ENCODE measurements at regions not wholly inside any gene's neighbourhood (a gene's known extent, or its start where the extent isn't known, plus 50 kb on each side); places are given as distances from the start of the nearest gene placed in this dataset.
A peak's percentile ranks its signal among the peaks of the same experiment; 100 is the strongest.

- 74 to 87% (median 83%) methylated on average over 4 of the region's 4 CpGs for WGBS, 4 donors
- intact Hi-C loops (cut with DNase I), result loop anchor here in 3 of 10 donors (5.0 to 10.0 kb wide), 2 partner anchors 266 to 278 kb away; partner anchors contain the start of gene NR3C1 (in 1 of the 3)
- Histone ChIP-seq H3K27ac (no peak overlapping the region), H3K27me3 (no peaks in the 10 kb centered on the region), H3K9me3 (no peaks in the 10 kb centered on the region), H3K36me3 (no peaks in the 10 kb centered on the region), H3K4me3 (no peak overlapping the region), H3K4me1 (peaks cover 0 to 31% (median 12%) of the 10 kb centered on the region in 12 donors)
- TF ChIP-seq POLR2A (IDR thresholded peaks at IDR 0.05) (no peak), CTCF (IDR thresholded peaks at IDR 0.05) (no peak)
- no peak for ATAC-seq
- no peak for DNase-seq
Measured at GRCh38 chr5:143680672-143681259, 131.2 kb upstream of the HMHB1 start.

- Histone ChIP-seq H3K27ac (peak overlapping the region in 1 of 12 donors; percentile 47), H3K4me3 (no peak overlapping the region), H3K36me3 (no peaks in the 10 kb centered on the region), H3K9me3 (no peaks in the 10 kb centered on the region), H3K4me1 (peaks cover 0 to 31% (median 12%) of the 10 kb centered on the region in 12 donors), H3K27me3 (no peaks in the 10 kb centered on the region)
- intact Hi-C loops (cut with DNase I), result loop anchor here in 4 of 10 donors (5.0 to 10.0 kb wide), 4 partner anchors 265 to 655 kb away; partner anchors contain the start of gene NR3C1 (in 2 of the 4)
- ATAC-seq (peak in 2 of 4 donors; percentile 70 to 72), DNase-seq (no peak)
- TF ChIP-seq CTCF (IDR thresholded peaks at IDR 0.05) (no peak), POLR2A (IDR thresholded peaks at IDR 0.05) (no peak)
- WGBS, 4 donors, result 38 to 56% (median 50%) methylated on average over 1 of the region's 1 CpG
Measured at GRCh38 chr5:143679777-143680176, 132.2 kb upstream of the HMHB1 start.

DNA sequence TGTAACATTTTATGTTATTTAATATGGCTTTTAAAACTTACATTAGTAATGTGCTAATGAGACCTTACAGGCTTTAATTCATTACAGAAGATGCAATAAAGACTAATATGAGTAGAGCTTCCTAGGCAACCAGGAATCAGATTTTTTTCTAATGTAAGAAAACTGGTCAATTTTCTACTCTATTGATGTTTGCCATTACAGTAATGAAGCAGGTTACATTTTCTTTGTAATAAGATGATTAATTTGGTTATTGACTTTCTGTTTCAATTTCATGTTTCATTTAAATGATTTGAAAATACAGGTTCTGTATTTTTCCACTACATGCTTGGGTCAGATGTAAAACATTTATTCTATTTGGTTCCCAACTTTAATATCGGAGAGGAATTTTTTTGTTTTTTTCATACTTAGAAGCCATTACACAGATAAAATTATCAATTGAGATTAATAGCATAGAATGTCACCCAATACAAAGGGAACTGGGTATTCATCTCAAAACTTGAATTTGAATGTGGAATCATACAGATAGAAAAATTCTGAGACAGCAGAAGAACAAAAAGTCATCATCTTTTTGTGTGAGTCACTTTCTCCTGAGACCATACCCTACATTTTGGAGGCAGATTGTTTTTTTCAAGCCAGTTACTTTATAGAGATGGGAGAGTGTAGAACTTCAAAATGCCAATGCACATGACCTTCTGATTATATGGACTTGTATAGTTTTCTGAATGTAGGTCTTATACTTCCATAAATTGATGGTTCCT lies 133.6 kb upstream of the HMHB1 start:
- H3K27ac ChIP-seq, result no peak overlapping the region
- 95 to 99% (median 98%) methylated on average over 1 of the region's 1 CpG for WGBS, 4 donors
- H3K27me3 ChIP-seq, result no peaks in the 10 kb centered on the region
- peaks cover 0 to 31% (median 12%) of the 10 kb centered on the region in 12 donors for H3K4me1 ChIP-seq
- no peak overlapping the region for H3K4me3 ChIP-seq
- H3K36me3 ChIP-seq, result no peaks in the 10 kb centered on the region
- intact Hi-C loops (cut with DNase I), result loop anchor here in 2 of 10 donors (10.0 kb wide), 2 partner anchors 274 to 654 kb away; partner anchors contain the start of gene NR3C1 (in 1 of the 2)
- no peak for DNase-seq
- TF ChIP-seq CTCF (IDR thresholded peaks at IDR 0.05), result no peak
- no peak for TF ChIP-seq POLR2A (IDR thresholded peaks at IDR 0.05)
- H3K9me3 ChIP-seq, result no peaks in the 10 kb centered on the region
- no peak for ATAC-seq

DNA sequence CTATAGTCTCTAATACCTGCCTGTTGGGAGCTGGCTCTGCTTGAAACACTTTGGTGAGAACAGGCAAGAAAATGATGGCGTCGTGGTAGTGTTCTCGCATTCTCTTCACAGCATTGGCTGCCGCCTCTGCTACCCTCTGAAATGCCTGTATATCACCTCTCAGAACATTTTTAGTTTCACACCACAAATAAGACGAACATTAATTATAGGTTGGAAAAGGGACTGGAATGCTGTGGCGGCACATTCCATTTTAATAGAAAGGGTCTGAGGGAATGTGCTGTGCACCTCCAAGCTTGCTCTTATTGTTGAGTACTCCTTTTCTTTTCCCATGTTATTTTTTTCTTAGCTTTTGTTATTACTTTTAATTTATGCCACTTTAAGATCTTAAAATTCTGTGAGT lies 134.6 kb upstream of the HMHB1 start:
- H3K4me3 ChIP-seq, result no peak overlapping the region
- no peaks in the 10 kb centered on the region for H3K36me3 ChIP-seq
- DNase-seq (no peak), ATAC-seq (no peak)
- TF ChIP-seq POLR2A (IDR thresholded peaks at IDR 0.05) (no peak), CTCF (IDR thresholded peaks at IDR 0.05) (no peak)
- H3K9me3 ChIP-seq, result no peaks in the 10 kb centered on the region
- peaks cover 0 to 26% (median 6%) of the 10 kb centered on the region in 12 donors for H3K4me1 ChIP-seq
- no peaks in the 10 kb centered on the region for H3K27me3 ChIP-seq
- 85 to 92% (median 89%) methylated on average over 6 of the region's 6 CpGs for WGBS, 4 donors
- intact Hi-C loops (cut with DNase I), result loop anchor here in 2 of 10 donors (10.0 kb wide), 2 partner anchors 273 to 653 kb away; partner anchors contain the start of gene NR3C1 (in 1 of the 2)
- H3K27ac ChIP-seq, result no peak overlapping the region

All from heart left ventricle (tissue), 16 donors.